SK-N-SH (cell line): ENCODE measurements at regions not wholly inside any gene's neighbourhood (a gene's known extent, or its start where the extent isn't known, plus 50 kb on each side); places are given as distances from the start of the nearest gene placed in this dataset.

Experiments used
- GATA2 ChIP-seq: sonication (generic); formaldehyde crosslinking; IDR thresholded peaks from 2 replicates; pipeline ENCODE4 v1.5.0; 2020; ENCODE audit warnings: mild to moderate bottlenecking, missing genetic modification reagents
- JUND ChIP-seq: IDR thresholded peaks from 2 replicates; pipeline ENCODE4 v1.4.0; 2012
- RAD21 ChIP-seq: IDR thresholded peaks from 2 replicates; pipeline ENCODE4 v1.6.1; 2012; ENCODE audit warnings: mild to moderate bottlenecking, low read length

DNA sequence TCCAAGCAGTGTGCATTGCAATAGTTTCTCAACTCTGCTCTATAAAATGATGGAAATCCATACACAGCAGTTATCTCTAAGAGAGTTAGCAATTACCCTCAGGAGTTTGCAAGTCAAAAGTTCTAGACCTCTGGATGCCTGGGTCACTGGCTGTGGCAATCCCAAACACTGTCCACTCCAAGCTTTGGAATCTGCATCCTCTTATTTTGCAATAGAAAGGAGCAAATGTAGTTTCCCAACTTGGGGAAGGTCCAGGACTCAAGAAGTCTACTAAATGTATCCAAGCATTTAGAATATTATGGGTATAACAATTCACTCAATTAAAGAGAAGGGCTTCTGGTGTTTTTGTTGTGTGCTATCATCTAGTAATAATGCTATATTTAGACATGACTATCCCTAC lies 131.3 kb upstream of the NRP1 start:
- TF ChIP-seq GATA2 (CRISPR knock-in tag): no peak
- no peak for TF ChIP-seq RAD21
- TF ChIP-seq JUND: no peak
